ENCODE measurements at regions not wholly inside any gene's neighbourhood (a gene's known extent, or its start where the extent isn't known, plus 50 kb on each side); places are given as distances from the start of the nearest gene placed in this dataset.

DNA sequence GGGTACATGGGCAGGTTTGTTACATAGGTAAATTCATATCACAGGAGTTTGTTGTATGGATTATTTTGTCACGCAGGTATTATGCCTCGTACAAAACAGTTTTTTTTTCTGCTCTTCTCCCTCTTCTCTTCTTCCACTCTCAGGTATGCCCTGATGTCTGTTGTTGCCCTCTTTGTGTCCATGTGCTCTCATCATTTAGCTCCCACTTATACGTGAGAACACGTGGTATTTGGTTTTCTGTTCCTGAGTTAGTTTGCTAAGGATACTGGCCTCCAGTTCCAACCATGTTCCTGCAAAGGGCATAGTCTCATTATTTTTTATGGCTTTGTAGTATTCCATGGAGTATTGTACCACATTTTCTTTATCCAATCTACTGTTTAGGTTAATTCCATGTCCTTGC, 65.7 kb downstream of the UNC5CL start:
- in situ Hi-C loops (cut with HindIII; ENCODE audit: low sequenced_read_pairs) = no loop called here
- no peak for DNase-seq (ENCODE audit: low spot score)

GRCh38 chr6:40972814-40973213, 66.2 kb downstream of the UNC5CL start:
- in situ Hi-C loops (cut with HindIII; ENCODE audit: low sequenced_read_pairs) = no loop called here
- DNase-seq (ENCODE audit: low spot score) = no peak

DNA sequence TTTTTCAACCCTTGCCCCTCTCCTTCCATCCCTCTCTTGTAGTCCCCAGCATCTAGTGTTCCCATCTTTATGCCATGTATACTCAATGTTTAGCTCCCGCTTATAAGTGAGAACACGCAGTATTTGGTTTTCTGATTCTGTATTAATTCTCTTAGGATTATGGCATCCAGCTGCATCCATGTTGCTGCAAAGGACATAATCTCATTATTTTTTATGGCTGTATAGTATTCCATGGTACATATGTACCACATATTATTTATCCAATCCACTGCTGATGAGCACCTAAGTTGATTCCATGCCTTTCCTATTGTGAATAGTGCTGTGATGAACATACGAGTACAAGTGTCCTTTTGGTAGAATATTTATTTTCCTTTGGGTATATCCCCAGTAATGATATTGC, 66.8 kb downstream of the UNC5CL start:
- in situ Hi-C loops (cut with HindIII; ENCODE audit: low sequenced_read_pairs) = no loop called here
- no peak for DNase-seq (ENCODE audit: low spot score)

DNA sequence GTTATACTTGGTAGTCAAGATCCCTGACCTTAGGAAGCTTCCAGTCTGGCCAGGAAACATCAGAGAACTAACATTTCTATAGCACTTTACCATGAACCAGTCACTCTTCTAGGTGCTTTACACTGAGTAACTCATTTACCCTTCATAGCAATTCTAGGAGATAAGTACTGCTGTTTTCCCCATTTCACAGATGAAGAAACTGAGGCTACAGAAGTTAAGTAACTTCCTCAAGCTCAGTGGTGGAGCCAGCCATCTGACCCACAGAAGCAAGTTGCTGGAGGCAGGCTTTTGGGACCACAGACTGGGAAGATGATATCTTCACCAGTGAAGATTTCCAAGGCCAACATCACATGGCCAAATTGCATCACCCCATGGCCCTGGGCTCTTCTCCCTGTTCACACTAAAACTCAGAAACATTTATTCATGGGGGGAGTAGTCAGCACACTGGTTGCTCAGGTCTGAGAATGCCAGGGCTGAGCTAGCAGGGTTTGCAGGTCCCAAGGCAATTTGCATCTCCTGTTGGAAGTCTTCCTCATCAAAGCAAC, 70.3 kb downstream of the UNC5CL start:
- in situ Hi-C loops (cut with HindIII; ENCODE audit: low sequenced_read_pairs) = no loop called here
- DNase-seq (ENCODE audit: low spot score) = no peak

DNA sequence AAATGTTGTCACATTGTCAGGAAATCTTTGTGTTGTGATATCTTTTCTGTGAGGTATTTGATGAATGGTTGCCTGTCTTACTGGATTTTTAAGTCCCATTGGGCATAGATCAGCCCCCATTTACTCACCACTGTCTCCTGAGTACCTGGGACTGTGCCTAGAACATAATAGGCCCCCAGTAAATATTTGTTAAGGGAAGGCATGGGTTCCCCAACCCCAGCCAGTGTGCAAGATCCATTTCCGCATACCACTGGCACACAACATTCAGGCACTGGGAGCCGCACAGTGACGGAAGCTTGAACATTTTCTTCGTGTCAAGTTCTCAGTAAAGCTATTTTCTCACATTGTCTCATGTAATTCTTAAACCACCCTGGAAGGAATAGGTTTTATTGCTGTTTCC, 72.2 kb downstream of the UNC5CL start:
- no peak for DNase-seq (ENCODE audit: low spot score)
- in situ Hi-C loops (cut with HindIII; ENCODE audit: low sequenced_read_pairs) = no loop called here

DNA sequence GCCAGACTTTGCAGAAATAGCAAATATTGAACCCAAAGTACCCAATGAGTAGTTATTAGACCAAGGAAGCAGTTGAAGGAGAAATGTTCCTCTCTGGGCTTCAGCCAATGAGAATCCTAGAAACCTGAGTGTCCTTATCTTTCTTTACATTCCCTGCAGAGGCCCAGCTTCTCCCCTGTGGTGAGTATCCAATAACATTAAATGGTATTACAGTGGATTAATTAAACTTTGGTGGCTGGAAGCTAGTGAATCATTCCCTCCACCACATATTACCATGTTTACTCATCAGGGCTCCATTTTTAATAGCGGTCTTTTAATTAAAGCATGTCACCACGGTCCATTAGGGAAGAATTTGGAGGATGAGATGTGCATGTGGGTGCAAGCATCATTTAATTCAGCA, 74.0 kb downstream of the UNC5CL start:
- no peak for DNase-seq (ENCODE audit: low spot score)
- in situ Hi-C loops (cut with HindIII; ENCODE audit: low sequenced_read_pairs) = no loop called here

DNA sequence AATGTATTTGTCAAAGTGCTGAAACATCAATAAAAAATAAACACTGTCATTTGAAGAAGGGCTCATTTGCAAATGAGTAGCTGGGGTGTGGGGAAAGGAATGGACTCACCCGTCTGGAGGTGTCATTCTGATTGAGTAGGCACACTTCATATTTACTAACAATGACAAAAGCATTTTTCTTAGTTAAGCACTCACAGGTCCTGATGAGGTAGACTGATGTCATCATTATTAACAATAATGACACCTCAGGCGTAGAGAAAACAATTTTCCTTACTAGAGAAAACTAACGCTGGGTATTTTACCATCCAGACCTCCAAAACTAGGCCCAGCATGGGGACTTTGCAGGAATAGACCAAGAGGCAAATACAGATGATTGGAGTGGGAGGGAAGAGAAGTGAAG, 76.0 kb downstream of the UNC5CL start:
- DNase-seq (ENCODE audit: low spot score) = no peak
- in situ Hi-C loops (cut with HindIII; ENCODE audit: low sequenced_read_pairs) = no loop called here

DNA sequence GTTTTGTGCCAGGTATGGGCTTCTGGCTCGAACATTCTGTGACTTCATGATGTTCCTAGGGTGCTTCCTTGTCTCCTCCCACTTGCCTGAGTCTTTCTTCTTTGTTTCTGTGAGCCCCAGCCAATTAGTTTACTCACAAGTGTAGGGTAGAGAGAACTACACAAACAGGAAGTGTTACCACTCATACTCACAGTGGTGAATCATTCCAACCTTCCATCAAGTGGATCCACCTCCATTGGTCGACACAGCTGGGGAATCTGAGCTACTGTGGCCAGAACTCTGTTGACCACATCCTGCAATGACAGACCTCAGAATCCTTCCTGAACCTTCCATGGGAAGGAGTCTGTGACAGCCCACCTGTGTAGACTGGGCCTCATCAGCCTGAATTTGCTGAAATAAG, 76.8 kb downstream of the UNC5CL start:
- no peak for DNase-seq (ENCODE audit: low spot score)

DNA sequence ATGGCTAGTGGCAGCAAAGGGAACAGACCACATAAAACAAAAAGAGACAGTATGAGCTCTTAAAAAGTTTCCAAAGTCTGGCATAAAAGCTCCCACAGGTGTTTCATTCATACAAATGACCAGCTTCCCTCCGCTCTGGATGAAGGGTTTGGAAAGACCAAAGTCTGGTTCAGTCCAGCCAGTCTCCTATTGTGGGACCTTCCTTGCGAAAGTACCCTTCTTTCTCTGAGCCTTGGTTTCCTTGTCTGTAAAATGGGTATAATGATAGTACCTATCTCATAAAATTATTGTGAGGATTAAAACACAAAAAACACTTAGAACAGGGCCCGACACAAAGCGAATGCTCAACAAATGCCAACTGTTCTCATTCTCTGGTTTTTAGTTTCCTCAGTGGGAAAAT, 77.2 kb downstream of the UNC5CL start:
- in situ Hi-C loops (cut with HindIII; ENCODE audit: low sequenced_read_pairs) = no loop called here

More for the DNA sequence above, 76.8 kb downstream of the UNC5CL start:
- in situ Hi-C loops (cut with HindIII; ENCODE audit: low sequenced_read_pairs) = no loop called here

DNA sequence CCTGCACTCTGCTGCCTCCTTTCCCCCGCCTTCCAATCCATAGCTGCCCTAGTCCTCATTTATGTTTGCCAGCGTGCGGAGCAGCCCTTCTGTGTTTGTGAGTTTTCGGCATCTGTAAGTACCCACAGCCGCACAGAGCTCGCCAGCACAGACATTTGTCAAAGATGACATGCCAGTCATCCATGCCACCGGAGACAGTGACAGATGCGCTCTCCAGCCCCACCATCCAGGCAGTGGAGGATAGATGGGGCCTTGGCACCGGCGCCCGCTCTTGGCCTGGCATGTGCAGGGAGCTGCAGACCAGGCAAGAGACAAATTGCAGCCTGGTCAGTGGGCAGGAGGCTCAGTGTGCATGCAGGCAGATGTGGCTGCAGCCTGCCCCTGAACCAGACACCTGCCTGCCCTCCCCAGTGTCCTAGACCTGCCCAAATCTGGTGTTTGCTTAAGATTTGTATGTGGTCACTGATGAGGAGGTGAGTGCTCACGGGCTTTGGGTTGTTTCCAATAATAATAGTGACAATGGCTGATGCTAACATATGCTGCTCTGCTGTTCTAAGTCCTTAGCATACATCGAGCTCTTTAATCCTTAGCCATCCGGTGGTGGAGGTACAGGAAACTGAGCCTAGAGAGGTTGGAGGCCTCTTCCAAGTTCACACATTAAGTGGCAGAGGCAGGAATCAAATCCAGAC, 78.1 kb downstream of the UNC5CL start:
- in situ Hi-C loops (cut with HindIII; ENCODE audit: low sequenced_read_pairs) = no loop called here
- DNase-seq (ENCODE audit: low spot score) = no peak

More for the DNA sequence above, 77.2 kb downstream of the UNC5CL start:
- DNase-seq (ENCODE audit: low spot score) = no peak

DNA sequence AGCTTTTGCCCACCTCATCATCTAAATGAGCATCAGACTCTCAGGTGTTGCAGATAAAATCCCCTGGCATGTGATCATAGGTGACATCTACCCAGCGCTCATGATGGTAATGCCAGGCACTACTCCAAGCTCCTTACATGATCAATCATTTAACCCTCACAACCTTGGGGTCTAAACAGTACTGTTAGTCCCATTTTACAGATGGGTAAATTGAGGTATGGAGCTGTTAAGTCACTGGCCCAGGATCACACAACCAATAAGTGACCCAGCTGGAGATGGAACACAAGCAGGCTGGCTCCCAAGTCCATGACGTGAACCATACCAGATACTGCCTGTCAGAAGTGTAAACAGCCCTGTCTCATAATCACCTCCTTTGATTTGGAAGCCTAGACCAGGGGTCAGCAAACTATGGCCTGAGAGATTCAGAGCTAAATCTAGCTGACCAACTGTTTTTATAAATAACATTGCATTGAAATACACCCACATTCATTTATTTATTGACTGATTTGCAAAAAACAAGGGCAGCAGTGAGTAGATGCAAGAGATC, 79.2 kb downstream of the UNC5CL start:
- in situ Hi-C loops (cut with HindIII; ENCODE audit: low sequenced_read_pairs) = no loop called here
- no peak for DNase-seq (ENCODE audit: low spot score)

DNA sequence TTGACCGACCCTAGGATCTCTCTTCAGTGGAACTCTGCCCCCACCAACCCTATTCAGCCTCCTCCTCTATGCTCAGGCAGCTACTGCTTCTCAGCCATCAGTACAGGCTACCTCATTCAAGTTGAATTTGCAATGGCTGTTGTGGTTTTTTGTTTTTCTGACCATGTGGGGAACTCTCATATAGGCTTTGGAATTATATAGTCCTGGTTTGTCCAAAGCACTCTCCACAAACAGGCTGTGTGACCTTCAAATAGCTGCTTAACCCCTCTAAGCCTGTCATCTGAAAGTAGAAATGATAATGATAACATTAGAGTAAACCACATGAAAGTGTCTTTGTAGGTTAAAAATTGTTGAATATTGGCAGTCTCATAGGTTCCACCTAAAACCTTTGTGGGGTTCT, 80.3 kb downstream of the UNC5CL start:
- in situ Hi-C loops (cut with HindIII; ENCODE audit: low sequenced_read_pairs) = no loop called here
- DNase-seq (ENCODE audit: low spot score) = no peak

GRCh38 chr6:40957616-40958492, 81.2 kb downstream of the UNC5CL start:
- DNase-seq (ENCODE audit: low spot score) = no peak
- in situ Hi-C loops (cut with HindIII; ENCODE audit: low sequenced_read_pairs) = no loop called here

GRCh38 chr6:40956936-40957335, 82.1 kb downstream of the UNC5CL start:
- DNase-seq (ENCODE audit: low spot score) = no peak
- in situ Hi-C loops (cut with HindIII; ENCODE audit: low sequenced_read_pairs) = no loop called here

DNA sequence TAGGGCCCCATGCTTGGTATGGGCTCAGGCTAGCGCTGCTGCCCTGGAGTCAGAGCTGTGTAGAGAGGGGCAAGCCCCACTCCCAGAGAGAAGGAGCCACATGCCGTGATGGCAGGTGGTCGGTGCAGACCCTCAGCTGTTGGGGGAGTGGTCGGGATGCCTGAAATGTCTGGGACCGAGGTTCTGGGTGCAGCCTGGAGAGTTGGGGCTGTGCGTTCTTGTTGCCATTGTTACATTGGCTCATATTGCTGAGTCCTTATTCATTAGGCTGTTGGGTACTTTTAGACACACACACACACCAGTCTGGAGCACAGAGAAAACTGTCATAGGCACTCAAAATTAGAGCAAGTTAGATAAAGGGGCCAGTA, 83.9 kb downstream of the UNC5CL start:
- DNase-seq (ENCODE audit: low spot score) = no peak
- in situ Hi-C loops (cut with HindIII; ENCODE audit: low sequenced_read_pairs) = no loop called here

DNA sequence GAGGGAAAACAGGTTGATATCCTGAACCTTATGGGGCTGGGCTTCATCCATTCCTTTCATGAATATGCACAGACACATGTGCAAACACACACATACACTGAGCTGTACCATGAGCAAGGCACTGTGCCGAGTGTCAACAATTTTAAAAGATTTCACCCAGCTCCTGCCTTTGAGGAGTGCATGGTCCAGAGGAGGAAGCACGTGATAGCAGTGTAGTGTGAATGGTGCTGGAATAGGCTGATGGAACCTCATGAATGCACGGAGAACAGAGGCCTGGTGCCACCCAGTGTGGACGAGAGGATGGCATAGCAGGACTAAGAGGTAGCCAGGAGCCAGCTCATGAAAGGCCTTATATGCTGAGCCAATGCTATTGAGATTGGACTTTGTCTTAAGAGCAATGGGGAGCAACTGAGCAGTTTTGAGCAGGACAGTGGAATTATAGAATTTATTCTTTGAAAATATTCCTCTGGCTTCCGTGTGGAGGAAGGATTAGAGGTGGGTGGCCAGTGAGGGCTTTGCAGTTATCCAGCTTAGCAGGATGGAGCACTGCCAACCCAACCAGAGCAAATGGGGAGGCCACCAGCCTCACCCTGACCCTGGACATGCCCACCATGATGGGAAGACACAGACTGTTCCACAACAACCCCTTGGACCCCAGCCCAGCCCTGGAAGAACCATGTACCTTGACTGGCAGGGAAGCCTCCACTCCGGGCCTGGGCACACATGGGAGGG, 84.4 kb downstream of the UNC5CL start:
- DNase-seq (ENCODE audit: low spot score) = no peak
- in situ Hi-C loops (cut with HindIII; ENCODE audit: low sequenced_read_pairs) = no loop called here

- in situ Hi-C loops (cut with HindIII; ENCODE audit: low sequenced_read_pairs) = no loop called here
- DNase-seq (ENCODE audit: low spot score) = no peak
Observed at GRCh38 chr6:40953486-40953885, 85.5 kb downstream of the UNC5CL start.

DNA sequence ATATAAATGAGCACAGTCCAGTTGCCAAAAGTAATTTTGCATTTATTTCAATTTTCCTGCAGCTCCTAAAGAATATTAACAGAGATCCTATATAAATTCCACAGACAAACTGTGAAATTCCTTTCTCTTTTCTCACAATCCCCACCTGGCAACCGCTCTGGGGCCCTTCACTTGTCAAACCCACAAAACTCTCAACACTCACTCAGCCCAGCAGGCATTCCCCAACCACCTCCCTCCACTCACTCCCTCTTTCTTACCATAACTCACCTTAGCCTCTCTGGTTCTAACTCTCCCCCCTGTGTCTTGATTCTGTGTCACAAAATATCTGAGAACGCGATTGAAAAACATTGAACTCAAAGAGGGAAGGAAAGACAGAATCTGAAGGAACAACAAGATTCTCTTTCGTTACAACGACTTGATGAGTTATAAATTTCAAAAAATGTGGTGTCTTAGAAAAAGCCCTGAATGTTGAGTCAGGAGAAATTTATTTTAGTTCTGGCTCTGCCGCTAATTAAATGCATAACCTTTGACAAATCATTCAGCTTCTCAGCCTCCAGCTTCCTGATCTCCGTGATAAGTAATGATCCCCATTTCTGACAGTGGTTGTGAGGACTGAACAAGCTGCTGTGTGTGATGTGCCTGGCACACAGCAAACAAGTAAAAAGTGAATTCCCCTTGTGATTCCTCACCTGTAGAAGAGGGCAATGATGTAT, 87.9 kb downstream of the UNC5CL start:
- in situ Hi-C loops (cut with HindIII; ENCODE audit: low sequenced_read_pairs) = no loop called here
- DNase-seq (ENCODE audit: low spot score) = no peak

- in situ Hi-C loops (cut with HindIII; ENCODE audit: low sequenced_read_pairs) = no loop called here
- no peak for DNase-seq (ENCODE audit: low spot score)
Observed at GRCh38 chr6:40948570-40948969, 90.5 kb downstream of the UNC5CL start.

Measured in G401 (cell line).